ENCODE measurements at regions not wholly inside any gene's neighbourhood (a gene's known extent, or its start where the extent isn't known, plus 50 kb on each side); places are given as distances from the start of the nearest gene placed in this dataset.

DNA sequence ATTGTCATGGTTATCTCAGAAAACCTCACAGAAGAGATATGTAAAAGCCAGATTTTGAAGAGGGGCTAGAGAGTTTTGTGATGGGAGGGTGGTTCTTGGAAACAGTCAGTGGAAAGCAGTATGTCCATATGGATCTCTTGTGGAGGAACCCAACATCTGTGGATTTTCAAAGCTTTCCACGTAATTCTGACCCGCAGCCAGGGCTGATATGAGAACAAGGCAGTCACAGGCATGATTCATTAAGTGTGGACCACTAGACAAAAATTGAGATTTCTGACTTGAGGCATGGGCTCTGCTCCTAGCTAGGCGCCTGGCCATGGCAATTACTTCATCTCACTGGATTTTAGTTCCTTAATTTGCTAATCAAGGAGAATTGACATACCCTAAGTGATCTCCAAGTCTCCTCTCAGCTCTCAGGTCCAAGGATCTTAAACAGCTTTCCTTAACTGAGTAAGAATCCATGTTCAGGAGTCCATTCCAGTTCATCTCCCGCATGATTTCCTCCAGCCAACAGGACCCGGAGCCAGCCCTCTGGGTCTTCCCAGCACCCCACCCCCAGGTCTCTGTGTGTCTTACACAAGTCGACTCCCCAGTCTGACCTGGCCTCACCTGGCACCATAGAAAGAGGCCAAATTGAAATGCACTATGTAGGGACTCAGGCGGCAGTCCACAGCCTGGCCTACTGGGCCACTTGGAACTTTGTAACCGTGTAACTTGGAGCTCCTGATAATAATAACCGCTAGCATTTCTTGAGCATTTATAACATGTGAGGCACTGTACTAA lies 176.3 kb upstream of the PARP11 start:
- TF ChIP-seq, protein P1, sequence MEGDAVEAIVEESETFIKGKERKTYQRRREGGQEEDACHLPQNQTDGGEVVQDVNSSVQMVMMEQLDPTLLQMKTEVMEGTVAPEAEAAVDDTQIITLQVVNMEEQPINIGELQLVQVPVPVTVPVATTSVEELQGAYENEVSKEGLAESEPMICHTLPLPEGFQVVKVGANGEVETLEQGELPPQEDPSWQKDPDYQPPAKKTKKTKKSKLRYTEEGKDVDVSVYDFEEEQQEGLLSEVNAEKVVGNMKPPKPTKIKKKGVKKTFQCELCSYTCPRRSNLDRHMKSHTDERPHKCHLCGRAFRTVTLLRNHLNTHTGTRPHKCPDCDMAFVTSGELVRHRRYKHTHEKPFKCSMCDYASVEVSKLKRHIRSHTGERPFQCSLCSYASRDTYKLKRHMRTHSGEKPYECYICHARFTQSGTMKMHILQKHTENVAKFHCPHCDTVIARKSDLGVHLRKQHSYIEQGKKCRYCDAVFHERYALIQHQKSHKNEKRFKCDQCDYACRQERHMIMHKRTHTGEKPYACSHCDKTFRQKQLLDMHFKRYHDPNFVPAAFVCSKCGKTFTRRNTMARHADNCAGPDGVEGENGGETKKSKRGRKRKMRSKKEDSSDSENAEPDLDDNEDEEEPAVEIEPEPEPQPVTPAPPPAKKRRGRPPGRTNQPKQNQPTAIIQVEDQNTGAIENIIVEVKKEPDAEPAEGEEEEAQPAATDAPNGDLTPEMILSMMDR (conservative IDR thresholded peaks at IDR 0.05; ENCODE audit: low read depth, low read length), result no peak
- no peak for TF ChIP-seq EZH2 (IDR thresholded peaks at IDR 0.05; ENCODE audit: borderline replicate concordance, low read depth, low read length, poor library complexity, severe bottlenecking)

Data from A673 (cell line).